Karpas-422 (cell line): ENCODE measurements at regions not wholly inside any gene's neighbourhood (a gene's known extent, or its start where the extent isn't known, plus 50 kb on each side); places are given as distances from the start of the nearest gene placed in this dataset.

Experiments
- DNase-seq: peaks from one replicate; pipeline ENCODE4 v3.0.0-alpha.2; 2015
- H2AFZ ChIP-seq: fragments of 200-600 bp; sonication (generic); 2 replicates; pipeline ENCODE4 v1.6.1; 2014; ENCODE audit warnings: antibody characterized with exemption, low read length, mixed read lengths
- H3K27ac ChIP-seq: fragments of 200-600 bp; sonication (generic); 2 replicates; pipeline ENCODE4 v1.5.1; 2014; ENCODE audit warnings: mild to moderate bottlenecking, low read length, moderate library complexity
- H3K27me3 ChIP-seq: fragments of 200-600 bp; sonication (generic); 2 replicates; pipeline ENCODE4 v1.6.1; 2014; ENCODE audit warnings: low read length, mixed read lengths
- H3K36me3 ChIP-seq: fragments of 200-600 bp; sonication (generic); 2 replicates; pipeline ENCODE4 v1.6.1; 2014; ENCODE audit warnings: low read length, mixed read lengths; ENCODE audit not compliant: insufficient read depth
- H3K4me1 ChIP-seq: fragments of 200-600 bp; sonication (generic); 2 replicates; pipeline ENCODE4 v1.6.1; 2014; ENCODE audit warnings: mild to moderate bottlenecking, low read length, mixed read lengths
- H3K4me2 ChIP-seq: fragments of 200-600 bp; sonication (generic); 2 replicates; pipeline ENCODE4 v1.6.1; 2014; ENCODE audit warnings: low read length, low read depth, mild to moderate bottlenecking; ENCODE audit not compliant: poor library complexity, severe bottlenecking
- H3K4me3 ChIP-seq: fragments of 200-600 bp; sonication (generic); 2 replicates; pipeline ENCODE4 v1.5.1; 2014; ENCODE audit warnings: mild to moderate bottlenecking, antibody characterized with exemption, low read length, mixed read lengths
- H3K79me2 ChIP-seq: fragments of 200-600 bp; sonication (generic); 2 replicates; pipeline ENCODE4 v1.6.1; 2014; ENCODE audit warnings: mild to moderate bottlenecking, low read length, mixed read lengths
- H3K9ac ChIP-seq: fragments of 200-600 bp; sonication (generic); 2 replicates; pipeline ENCODE4 v1.6.0; 2014; ENCODE audit warnings: low read length
- H3K9me2 ChIP-seq: fragments of 200-600 bp; sonication (generic), shearing (Covaris generic); replicated peaks from 2 replicates; pipeline ENCODE4 v1.6.0; 2014; ENCODE audit warnings: mild to moderate bottlenecking, low read length, moderate library complexity; ENCODE audit not compliant: insufficient read depth
- H3K9me3 ChIP-seq: fragments of 300-700, 200-600 bp; sonication (generic); 2 replicates; pipeline ENCODE4 v1.6.1; 2014; ENCODE audit warnings: low read length, mixed read lengths
- H4K20me1 ChIP-seq: fragments of 200-600 bp; sonication (generic); 2 replicates; pipeline ENCODE4 v1.6.1; 2014; ENCODE audit warnings: mild to moderate bottlenecking, antibody characterized with exemption, low read length, low read depth; ENCODE audit not compliant: insufficient read depth

DNA sequence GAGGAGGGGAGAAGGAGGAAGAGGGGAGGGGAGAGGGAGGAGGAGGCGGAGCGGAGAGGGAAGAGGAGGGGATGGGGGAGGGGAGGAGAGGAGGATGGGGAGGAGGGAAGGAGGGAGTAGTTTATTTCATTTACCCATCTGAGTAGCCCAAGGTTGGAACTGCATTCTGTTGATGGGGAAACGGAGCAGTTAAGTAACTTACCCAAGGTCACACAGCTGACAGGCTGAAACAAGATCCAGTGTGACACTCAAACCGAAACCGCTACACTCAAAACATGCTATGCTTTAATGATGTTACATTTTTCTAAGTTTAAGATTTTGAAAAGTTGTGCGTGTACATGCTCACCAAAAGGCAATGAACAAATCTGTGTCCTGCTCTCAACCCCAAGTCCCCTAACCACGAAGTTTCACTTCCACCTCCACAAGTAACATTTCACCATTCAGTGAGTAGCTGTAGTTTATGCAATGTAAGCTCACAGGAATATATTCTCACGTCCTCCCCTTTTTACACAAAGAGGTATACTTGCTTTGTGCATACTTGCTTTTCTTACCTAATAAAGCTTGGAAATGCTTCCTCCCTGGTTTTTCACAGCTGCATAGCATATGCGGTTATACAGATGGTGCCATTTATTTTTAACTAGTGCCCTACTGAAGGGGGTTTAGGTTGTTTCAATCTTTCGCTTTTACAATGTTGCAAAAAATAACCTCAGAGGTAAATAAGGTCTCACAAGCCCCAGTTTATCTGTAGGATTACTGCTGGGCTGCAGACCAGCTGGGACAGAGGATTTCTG lies 275.3 kb downstream of the PARN start:
- Histone ChIP-seq H3K4me2 (peak overlapping the region; percentile 67), H3K9me3 (no peaks in the 10 kb centered on the region), H3K9me2 (no peaks in the 10 kb centered on the region), H2AFZ (no peak overlapping the region), H3K36me3 (no peaks in the 10 kb centered on the region), H3K4me1 (peaks cover 74% of the 10 kb centered on the region), H3K79me2 (no peaks in the 10 kb centered on the region), H4K20me1 (no peaks in the 10 kb centered on the region), H3K4me3 (peak overlapping the region; percentile 56), H3K27ac (peak overlapping the region; percentile 94), H3K9ac (peak overlapping the region; percentile 66), H3K27me3 (no peaks in the 10 kb centered on the region)
- DNase-seq: peak; percentile 96

GRCh38 chr16:14353340-14353739 lies 276.7 kb downstream of the PARN start:
- no peak overlapping the region for H3K4me2 ChIP-seq
- H3K27ac ChIP-seq: peak overlapping the region; percentile 62
- no peaks in the 10 kb centered on the region for H3K27me3 ChIP-seq
- H3K9me2 ChIP-seq: no peaks in the 10 kb centered on the region
- no peaks in the 10 kb centered on the region for H3K79me2 ChIP-seq
- H2AFZ ChIP-seq: no peak overlapping the region
- no peaks in the 10 kb centered on the region for H4K20me1 ChIP-seq
- H3K4me3 ChIP-seq: no peak overlapping the region
- H3K36me3 ChIP-seq: no peaks in the 10 kb centered on the region
- peaks cover 70% of the 10 kb centered on the region for H3K4me1 ChIP-seq
- H3K9ac ChIP-seq: no peak overlapping the region
- H3K9me3 ChIP-seq: no peaks in the 10 kb centered on the region
- DNase-seq: peak; percentile 61

GRCh38 chr16:14351647-14352046 lies 278.4 kb downstream of the PARN start:
- H3K4me3 ChIP-seq: no peak overlapping the region
- no peak overlapping the region for H3K9ac ChIP-seq
- peaks cover 57% of the 10 kb centered on the region for H3K4me1 ChIP-seq
- H3K27me3 ChIP-seq: no peaks in the 10 kb centered on the region
- no peaks in the 10 kb centered on the region for H3K79me2 ChIP-seq
- no peak for DNase-seq
- no peaks in the 10 kb centered on the region for H3K36me3 ChIP-seq
- no peak overlapping the region for H3K4me2 ChIP-seq
- H2AFZ ChIP-seq: no peak overlapping the region
- H3K9me3 ChIP-seq: no peaks in the 10 kb centered on the region
- H3K27ac ChIP-seq: no peak overlapping the region
- no peaks in the 10 kb centered on the region for H3K9me2 ChIP-seq
- H4K20me1 ChIP-seq: no peaks in the 10 kb centered on the region

GRCh38 chr16:14350626-14351025 lies 279.4 kb downstream of the PARN start:
- Histone ChIP-seq H3K36me3 (no peaks in the 10 kb centered on the region; the same call in 1 of the 2 replicates), H3K4me1 (peaks cover 51% of the 10 kb centered on the region), H3K9me3 (no peaks in the 10 kb centered on the region), H3K9ac (peak overlapping the region; percentile 47), H3K4me3 (peak overlapping the region; percentile 59), H3K4me2 (peak overlapping the region; percentile 62), H2AFZ (no peak overlapping the region), H3K79me2 (no peaks in the 10 kb centered on the region), H3K27me3 (no peaks in the 10 kb centered on the region), H4K20me1 (no peaks in the 10 kb centered on the region), H3K9me2 (no peaks in the 10 kb centered on the region), H3K27ac (peak overlapping the region; percentile 83)
- DNase-seq: no peak

DNA sequence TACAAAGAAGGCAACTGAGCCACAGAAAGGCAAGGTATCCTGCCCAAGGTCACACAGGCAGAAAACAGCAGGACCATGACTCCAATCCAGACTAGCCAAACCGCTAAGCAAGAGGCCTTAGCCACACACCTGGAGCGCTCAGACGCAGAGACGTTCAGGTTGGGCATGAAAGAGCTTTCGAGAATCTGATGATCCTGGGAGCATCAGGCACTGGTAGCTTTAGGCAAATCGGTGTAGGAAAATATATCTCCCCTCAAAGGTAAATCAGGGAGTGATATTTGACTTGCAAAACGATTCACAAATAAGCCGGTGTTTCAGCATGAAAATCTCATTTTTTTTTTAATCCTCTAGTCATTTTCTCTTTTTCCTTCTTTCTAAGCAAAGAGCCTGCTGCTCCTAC lies 279.0 kb downstream of the MRTFB start:
- Histone ChIP-seq H3K4me3 (peak overlapping the region; percentile 59), H2AFZ (no peak overlapping the region), H3K4me2 (peak overlapping the region; percentile 62)

GRCh38 chr16:14347706-14348105 lies 276.6 kb downstream of the MRTFB start:
- H3K4me3 ChIP-seq: no peak overlapping the region

More for the DNA sequence above, 279.0 kb downstream of the MRTFB start:
- no peaks in the 10 kb centered on the region for H3K9me3 ChIP-seq
- peaks cover 45% of the 10 kb centered on the region for H3K4me1 ChIP-seq
- H3K27me3 ChIP-seq: no peaks in the 10 kb centered on the region
- DNase-seq: peak; percentile 89
- peak overlapping the region; percentile 83 for H3K27ac ChIP-seq
- H3K9me2 ChIP-seq: no peaks in the 10 kb centered on the region
- H3K36me3 ChIP-seq: no peaks in the 10 kb centered on the region; the same call in 1 of the 2 replicates
- H3K9ac ChIP-seq: peak overlapping the region; percentile 57
- no peaks in the 10 kb centered on the region for H3K79me2 ChIP-seq
- H4K20me1 ChIP-seq: no peaks in the 10 kb centered on the region

DNA sequence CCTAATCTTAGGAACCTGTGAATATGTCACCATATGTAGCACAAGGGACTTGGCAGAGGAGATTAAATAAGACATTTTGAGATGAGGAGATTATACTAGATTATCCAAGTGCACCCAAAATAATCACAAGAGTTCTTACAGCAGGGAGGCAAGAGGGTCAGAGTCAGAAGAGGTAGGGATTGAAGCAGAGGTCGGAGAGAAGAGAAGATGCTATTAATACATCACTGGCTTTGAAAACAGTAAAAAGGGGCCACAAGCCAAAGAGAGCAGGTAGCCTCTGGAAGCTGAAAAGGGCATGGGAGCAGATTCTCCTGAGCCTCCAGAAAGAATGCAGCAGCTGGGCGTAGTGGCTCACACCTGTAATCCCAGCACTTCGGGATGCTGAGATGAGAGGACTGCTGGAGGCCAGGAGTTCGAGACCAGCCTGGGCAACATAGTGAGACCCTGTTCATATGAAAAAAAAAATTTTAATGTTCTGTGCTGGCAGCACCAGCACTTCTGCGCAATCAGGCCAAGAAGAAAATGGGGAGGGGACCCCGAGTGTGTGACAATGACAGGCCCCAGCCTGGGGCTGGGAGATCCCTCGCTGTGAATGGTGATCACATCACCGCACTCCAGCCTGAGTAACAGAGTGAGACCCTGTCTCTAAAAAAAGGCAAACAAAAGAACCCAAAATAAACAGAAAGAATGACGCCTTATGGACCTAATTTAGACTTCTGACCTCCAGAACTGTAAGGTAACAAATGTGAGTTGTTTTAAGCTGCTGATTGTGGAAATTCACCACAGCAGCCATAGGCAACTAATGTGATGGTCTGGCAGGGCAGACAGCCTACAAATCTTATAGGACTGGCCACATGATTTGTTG lies 275.4 kb downstream of the MRTFB start:
- DNase-seq: no peak
- Histone ChIP-seq H3K36me3 (no peaks in the 10 kb centered on the region; the same call in 1 of the 2 replicates), H3K4me3 (no peak overlapping the region), H3K27me3 (no peaks in the 10 kb centered on the region), H3K9me2 (no peaks in the 10 kb centered on the region), H2AFZ (no peak overlapping the region), H4K20me1 (no peaks in the 10 kb centered on the region), H3K4me1 (peaks cover 27% of the 10 kb centered on the region), H3K27ac (no peak overlapping the region), H3K9me3 (no peaks in the 10 kb centered on the region), H3K4me2 (no peak overlapping the region), H3K9ac (no peak overlapping the region), H3K79me2 (no peaks in the 10 kb centered on the region)

More at GRCh38 chr16:14347706-14348105, 276.6 kb downstream of the MRTFB start:
- no peak overlapping the region for H3K9ac ChIP-seq
- H3K36me3 ChIP-seq: no peaks in the 10 kb centered on the region; the same call in 1 of the 2 replicates
- no peaks in the 10 kb centered on the region for H3K79me2 ChIP-seq
- no peak overlapping the region for H3K27ac ChIP-seq
- no peaks in the 10 kb centered on the region for H3K27me3 ChIP-seq
- DNase-seq: no peak
- H3K4me2 ChIP-seq: no peak overlapping the region
- no peak overlapping the region for H2AFZ ChIP-seq
- no peaks in the 10 kb centered on the region for H3K9me3 ChIP-seq
- peaks cover 28% of the 10 kb centered on the region for H3K4me1 ChIP-seq
- H4K20me1 ChIP-seq: no peaks in the 10 kb centered on the region
- no peaks in the 10 kb centered on the region for H3K9me2 ChIP-seq

GRCh38 chr16:14345512-14346115 lies 274.5 kb downstream of the MRTFB start:
- no peak overlapping the region for H3K4me3 ChIP-seq
- H3K9me3 ChIP-seq: no peaks in the 10 kb centered on the region
- H4K20me1 ChIP-seq: no peaks in the 10 kb centered on the region
- H3K27ac ChIP-seq: no peak overlapping the region
- H3K9me2 ChIP-seq: no peaks in the 10 kb centered on the region
- H3K4me2 ChIP-seq: no peak overlapping the region
- no peaks in the 10 kb centered on the region; the same call in 1 of the 2 replicates for H3K36me3 ChIP-seq
- peaks cover 22% of the 10 kb centered on the region for H3K4me1 ChIP-seq
- no peaks in the 10 kb centered on the region for H3K79me2 ChIP-seq
- DNase-seq: no peak
- no peaks in the 10 kb centered on the region for H3K27me3 ChIP-seq
- H3K9ac ChIP-seq: no peak overlapping the region
- no peak overlapping the region for H2AFZ ChIP-seq
